ENCODE measurements at regions not wholly inside any gene's neighbourhood (a gene's known extent, or its start where the extent isn't known, plus 50 kb on each side); places are given as distances from the start of the nearest gene placed in this dataset.

DNA sequence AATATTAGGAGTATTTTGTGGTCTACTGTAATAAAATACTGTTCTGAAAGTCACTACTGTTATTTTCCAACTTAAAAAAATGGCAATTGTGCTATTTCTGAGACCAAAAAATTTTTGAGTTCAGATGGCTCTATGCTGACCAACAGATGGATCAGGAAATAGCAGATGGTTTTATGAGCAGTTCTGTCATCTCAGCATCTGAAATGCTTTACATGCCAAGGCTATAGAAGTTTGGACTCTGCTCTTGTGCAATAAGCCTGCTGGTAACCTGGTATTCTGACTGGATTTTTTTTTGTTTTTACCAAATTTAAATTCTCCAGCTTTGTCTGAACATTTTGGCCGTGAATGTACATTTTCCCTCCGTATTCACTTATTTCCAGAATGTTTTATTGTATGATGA, 1127.5 kb downstream of the GRIK2 start:
- Histone ChIP-seq H3K4me3 (ENCODE audit: low read length) (no peak overlapping the region), H3K36me3 (ENCODE audit: control insufficient read depth, insufficient read depth, low read length) (no peaks in the 10 kb centered on the region), H3K4me1 (ENCODE audit: control insufficient read depth, insufficient read depth, low read length) (no peaks in the 10 kb centered on the region), H3K27me3 (ENCODE audit: control insufficient read depth, insufficient read depth, low read length, poor library complexity, severe bottlenecking) (no peaks in the 10 kb centered on the region), H3K27ac (ENCODE audit: low read depth, low read length) (no peak overlapping the region), H3K9me3 (ENCODE audit: control insufficient read depth, low read length) (no peaks in the 10 kb centered on the region), H3K9ac (ENCODE audit: extremely low read depth, low read length, poor library complexity, severe bottlenecking) (no peak overlapping the region)
- TF ChIP-seq, protein P1, sequence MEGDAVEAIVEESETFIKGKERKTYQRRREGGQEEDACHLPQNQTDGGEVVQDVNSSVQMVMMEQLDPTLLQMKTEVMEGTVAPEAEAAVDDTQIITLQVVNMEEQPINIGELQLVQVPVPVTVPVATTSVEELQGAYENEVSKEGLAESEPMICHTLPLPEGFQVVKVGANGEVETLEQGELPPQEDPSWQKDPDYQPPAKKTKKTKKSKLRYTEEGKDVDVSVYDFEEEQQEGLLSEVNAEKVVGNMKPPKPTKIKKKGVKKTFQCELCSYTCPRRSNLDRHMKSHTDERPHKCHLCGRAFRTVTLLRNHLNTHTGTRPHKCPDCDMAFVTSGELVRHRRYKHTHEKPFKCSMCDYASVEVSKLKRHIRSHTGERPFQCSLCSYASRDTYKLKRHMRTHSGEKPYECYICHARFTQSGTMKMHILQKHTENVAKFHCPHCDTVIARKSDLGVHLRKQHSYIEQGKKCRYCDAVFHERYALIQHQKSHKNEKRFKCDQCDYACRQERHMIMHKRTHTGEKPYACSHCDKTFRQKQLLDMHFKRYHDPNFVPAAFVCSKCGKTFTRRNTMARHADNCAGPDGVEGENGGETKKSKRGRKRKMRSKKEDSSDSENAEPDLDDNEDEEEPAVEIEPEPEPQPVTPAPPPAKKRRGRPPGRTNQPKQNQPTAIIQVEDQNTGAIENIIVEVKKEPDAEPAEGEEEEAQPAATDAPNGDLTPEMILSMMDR (conservative IDR thresholded peaks at IDR 0.05) = no peak
- H3K27ac Mint-ChIP-seq = no peak overlapping the region
- no peaks in the 10 kb centered on the region for H3K27me3 Mint-ChIP-seq (ENCODE audit: insufficient read depth)
- DNase-seq = no peak
- H3K9me3 Mint-ChIP-seq = no peaks in the 10 kb centered on the region
- H3K4me3 Mint-ChIP-seq = no peak overlapping the region
- 91 to 100% methylated on average over 1 to 2 of the region's 2 CpGs for WGBS, 2 experiments (ENCODE audit: insufficient coverage in 1 of 2, insufficient read length in 1 of 2)
- no peaks in the 10 kb centered on the region for H3K4me1 Mint-ChIP-seq
- H3K36me3 Mint-ChIP-seq (ENCODE audit: low read depth) = no peaks in the 10 kb centered on the region

DNA sequence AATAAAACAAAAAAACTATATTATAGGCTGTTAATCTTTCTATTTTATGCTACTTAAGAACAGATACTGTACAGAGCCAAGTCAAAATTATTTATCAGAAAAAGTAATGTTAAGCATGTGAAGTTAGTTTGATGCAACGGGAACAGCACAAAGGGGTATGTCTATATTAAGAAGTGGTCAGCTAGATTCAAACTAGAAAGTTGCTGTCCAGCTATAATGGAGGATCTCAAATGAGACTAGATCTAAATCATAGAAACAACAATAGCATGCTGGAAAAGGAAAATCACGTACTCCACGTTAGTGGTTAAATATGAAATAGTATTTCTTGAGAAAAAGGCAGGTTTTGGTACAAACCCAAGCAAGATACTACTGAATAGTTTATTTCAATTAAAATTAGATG, 1124.0 kb downstream of the GRIK2 start:
- H3K27ac Mint-ChIP-seq = no peak overlapping the region
- H3K9me3 Mint-ChIP-seq = no peaks in the 10 kb centered on the region

DNA sequence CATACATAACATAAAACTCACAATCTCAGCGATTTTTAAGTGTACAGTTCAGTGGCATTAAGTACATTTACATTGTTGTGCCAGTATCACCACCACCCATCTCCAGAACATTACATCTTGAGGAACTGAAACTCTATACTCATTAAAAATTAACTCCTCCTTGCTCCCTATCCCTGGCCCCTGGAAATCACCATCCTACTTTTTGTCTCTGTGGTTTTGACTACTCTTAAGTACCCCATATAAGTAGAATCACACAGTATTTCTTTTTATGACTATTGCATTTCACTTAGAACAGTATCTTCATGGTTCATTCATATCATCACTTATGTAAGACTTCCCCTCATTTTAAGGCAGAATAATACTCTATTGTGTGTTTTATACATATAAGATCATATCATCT, 1108.1 kb downstream of the GRIK2 start:
- Mint-ChIP-seq H3K36me3 (ENCODE audit: low read depth) (peaks cover 3% of the 10 kb centered on the region), H3K4me1 (no peaks in the 10 kb centered on the region), H3K27me3 (ENCODE audit: insufficient read depth) (no peaks in the 10 kb centered on the region), H3K27ac (no peak overlapping the region), H3K4me3 (no peak overlapping the region), H3K9me3 (peaks cover 25% of the 10 kb centered on the region)
- H3K27me3 ChIP-seq (ENCODE audit: control insufficient read depth, insufficient read depth, low read length, poor library complexity, severe bottlenecking) = no peaks in the 10 kb centered on the region
- 75 to 88% methylated on average over 1 of the region's 1 CpG for WGBS, 2 experiments (ENCODE audit: insufficient coverage in 1 of 2, insufficient read length in 1 of 2)
- H3K27ac ChIP-seq (ENCODE audit: low read depth, low read length) = no peak overlapping the region
- DNase-seq = no peak
- H3K4me3 ChIP-seq (ENCODE audit: low read length) = no peak overlapping the region
- no peak overlapping the region for H3K9ac ChIP-seq (ENCODE audit: extremely low read depth, low read length, poor library complexity, severe bottlenecking)
- H3K36me3 ChIP-seq (ENCODE audit: control insufficient read depth, insufficient read depth, low read length) = no peaks in the 10 kb centered on the region
- TF ChIP-seq, protein P1 (conservative IDR thresholded peaks at IDR 0.05) = no peak
- H3K4me1 ChIP-seq (ENCODE audit: control insufficient read depth, insufficient read depth, low read length) = no peaks in the 10 kb centered on the region
- H3K9me3 ChIP-seq (ENCODE audit: control insufficient read depth, low read length) = peaks cover 23% of the 10 kb centered on the region

More for the DNA sequence above, 1124.0 kb downstream of the GRIK2 start:
- no peaks in the 10 kb centered on the region for H3K27me3 Mint-ChIP-seq (ENCODE audit: insufficient read depth)
- Histone ChIP-seq H3K36me3 (ENCODE audit: control insufficient read depth, insufficient read depth, low read length) (no peaks in the 10 kb centered on the region), H3K9ac (ENCODE audit: extremely low read depth, low read length, poor library complexity, severe bottlenecking) (no peak overlapping the region), H3K27ac (ENCODE audit: low read depth, low read length) (no peak overlapping the region), H3K4me3 (ENCODE audit: low read length) (no peak overlapping the region), H3K9me3 (ENCODE audit: control insufficient read depth, low read length) (no peaks in the 10 kb centered on the region), H3K27me3 (ENCODE audit: control insufficient read depth, insufficient read depth, low read length, poor library complexity, severe bottlenecking) (no peaks in the 10 kb centered on the region), H3K4me1 (ENCODE audit: control insufficient read depth, insufficient read depth, low read length) (no peaks in the 10 kb centered on the region)
- H3K4me1 Mint-ChIP-seq = no peaks in the 10 kb centered on the region
- no peak for DNase-seq
- WGBS, 2 experiments (ENCODE audit: insufficient coverage in 1 of 2, insufficient read length in 1 of 2) = 86% methylated on average over 3 of the region's 3 CpGs; no CpG with 5 or more reads in 1 of the 2 experiments
- no peak overlapping the region for H3K4me3 Mint-ChIP-seq
- TF ChIP-seq, protein P1 (conservative IDR thresholded peaks at IDR 0.05) = no peak
- no peaks in the 10 kb centered on the region for H3K36me3 Mint-ChIP-seq (ENCODE audit: low read depth)
